ENCODE measurements at regions not wholly inside any gene's neighbourhood (a gene's known extent, or its start where the extent isn't known, plus 50 kb on each side); places are given as distances from the start of the nearest gene placed in this dataset.

DNA sequence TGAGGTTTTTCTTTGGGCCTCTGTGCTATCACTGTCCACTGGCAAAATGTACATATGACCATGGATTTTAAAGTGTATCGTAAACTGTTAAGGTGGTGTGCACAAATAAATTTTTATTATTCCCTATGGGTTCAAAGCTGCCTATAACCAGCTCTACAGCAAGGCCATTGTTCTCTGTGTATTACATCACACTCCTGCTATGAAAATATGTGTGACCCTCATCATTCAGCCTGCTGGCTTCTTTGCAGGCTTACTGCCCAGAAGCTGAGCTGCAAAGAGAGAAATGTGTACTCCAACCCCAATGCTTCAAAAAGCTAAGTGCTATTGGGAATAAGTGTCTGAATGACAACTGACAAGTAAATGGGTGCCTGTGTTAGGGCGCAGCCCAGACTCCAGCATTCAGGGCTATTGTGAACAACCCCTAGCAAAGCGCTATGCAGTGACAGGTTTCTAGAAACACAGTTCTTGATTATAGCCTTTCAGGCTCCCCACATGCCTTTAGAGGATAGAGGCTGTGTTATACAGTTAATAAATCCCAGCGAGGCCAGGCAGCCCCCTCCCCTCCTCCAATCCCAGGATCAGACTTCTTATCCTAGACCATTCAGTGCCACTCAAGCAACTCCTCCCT lies 220.4 kb upstream of the RADX start:
- TF ChIP-seq, protein P1, sequence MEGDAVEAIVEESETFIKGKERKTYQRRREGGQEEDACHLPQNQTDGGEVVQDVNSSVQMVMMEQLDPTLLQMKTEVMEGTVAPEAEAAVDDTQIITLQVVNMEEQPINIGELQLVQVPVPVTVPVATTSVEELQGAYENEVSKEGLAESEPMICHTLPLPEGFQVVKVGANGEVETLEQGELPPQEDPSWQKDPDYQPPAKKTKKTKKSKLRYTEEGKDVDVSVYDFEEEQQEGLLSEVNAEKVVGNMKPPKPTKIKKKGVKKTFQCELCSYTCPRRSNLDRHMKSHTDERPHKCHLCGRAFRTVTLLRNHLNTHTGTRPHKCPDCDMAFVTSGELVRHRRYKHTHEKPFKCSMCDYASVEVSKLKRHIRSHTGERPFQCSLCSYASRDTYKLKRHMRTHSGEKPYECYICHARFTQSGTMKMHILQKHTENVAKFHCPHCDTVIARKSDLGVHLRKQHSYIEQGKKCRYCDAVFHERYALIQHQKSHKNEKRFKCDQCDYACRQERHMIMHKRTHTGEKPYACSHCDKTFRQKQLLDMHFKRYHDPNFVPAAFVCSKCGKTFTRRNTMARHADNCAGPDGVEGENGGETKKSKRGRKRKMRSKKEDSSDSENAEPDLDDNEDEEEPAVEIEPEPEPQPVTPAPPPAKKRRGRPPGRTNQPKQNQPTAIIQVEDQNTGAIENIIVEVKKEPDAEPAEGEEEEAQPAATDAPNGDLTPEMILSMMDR (IDR thresholded peaks at IDR 0.05), result no peak
- TF ChIP-seq ZFX (IDR thresholded peaks at IDR 0.05; ENCODE audit: borderline replicate concordance), result no peak

Data from 22Rv1 (cell line).